Transverse colon (tissue), 4 donors: ENCODE measurements at regions not wholly inside any gene's neighbourhood (a gene's known extent, or its start where the extent isn't known, plus 50 kb on each side); places are given as distances from the start of the nearest gene placed in this dataset.

Experiments used
- DNase-seq: peaks from one replicate; pipeline ENCODE4 v3.0.0-alpha.2; 2019
- H3K27ac ChIP-seq, 4 donors: fragments of 200-600 bp; sonication (generic); 2 replicates each; pipeline ENCODE4 v1.5.1; 2016 to 2018; ENCODE audit warnings: inconsistent platforms in 4 of 4
- H3K27me3 ChIP-seq: fragments of 200-600 bp; sonication (generic); 2 replicates; pipeline ENCODE4 v1.5.1; 2017; ENCODE audit warnings: inconsistent platforms
- H3K36me3 ChIP-seq, 4 donors: fragments of 200-600 bp; sonication (generic); 2 replicates each; pipeline ENCODE4 v1.5.1; 2017 to 2019; ENCODE audit warnings: inconsistent platforms in 4 of 4
- H3K4me1 ChIP-seq, 4 donors: fragments of 200-600 bp; sonication (generic); 2 replicates each; pipeline ENCODE4 v1.5.1; 2017 to 2020; ENCODE audit warnings: inconsistent platforms in 4 of 4
- H3K4me3 ChIP-seq, 4 donors: fragments of 200-600 bp; sonication (generic); 1 replicate in 1 of 4; 2 replicates in 3 of 4; pipeline versions ENCODE4 v1.5.1 to v1.6.1; 2017 to 2019; ENCODE audit warnings: inconsistent platforms in 4 of 4
- H3K9me3 ChIP-seq, 2 donors: fragments of 200-600 bp; sonication (generic); 2 replicates each; pipeline ENCODE4 v1.5.1; 2017 to 2019; ENCODE audit warnings: inconsistent platforms in 2 of 2
- CTCF ChIP-seq, 5 experiments: fragments of 200-600 bp in 3 of 5; fragments of 450-650 bp in 2 of 5; sonication (generic) in 3 of 5; IDR thresholded peaks; 1 replicate in 2 of 5; 2 replicates in 3 of 5; pipeline ENCODE4 v1.5.1; 2016 to 2017; ENCODE audit warnings: antibody characterized with exemption in 5 of 5, inconsistent platforms in 3 of 5, mild to moderate bottlenecking in 2 of 5, moderate library complexity in 1 of 5
- EP300 ChIP-seq: sonication (generic); formaldehyde crosslinking; IDR thresholded peaks from one replicate; pipeline ENCODE4 v1.6.1; 2017; ENCODE audit warnings: antibody characterized with exemption, low read depth
- POLR2A ChIP-seq: fragments of 450-650 bp; IDR thresholded peaks from one replicate; pipeline ENCODE4 v1.6.1; 2016; ENCODE audit warnings: antibody characterized with exemption, mild to moderate bottlenecking, moderate library complexity
- POLR2AphosphoS5 ChIP-seq, 3 donors: sonication (generic); formaldehyde crosslinking; IDR thresholded peaks; one replicate each; pipeline ENCODE4 v1.6.1; 2016; ENCODE audit warnings: antibody characterized with exemption in 3 of 3
- WGBS, 2 donors: methylation state at CpG; one replicate each; pipeline ENCODE4 v1.1.5; 2018; ENCODE audit warnings: low coverage in 1 of 2; 5-methylcytosine and 5-hydroxymethylcytosine counted together
- in situ Hi-C, 4 donors: fragments of 200-750 bp; cut with MboI; loops; one replicate each; pipeline versions ENCODE4 v1.15.0 to v1.15.1; 2017; ENCODE audit warnings: low sequenced_read_pairs in 3 of 4, low pct_ligation_motif_present in 1 of 4, low pct_unique_long_range_greater_than_20kb in 1 of 4
- intact Hi-C: fragments of 100-400 bp; cut with DNase I; formaldehyde crosslinking; loops from one replicate; pipeline ENCODE4 v1.15.1; 2023; ENCODE audit warnings: low total_unique reads

- Histone ChIP-seq H3K9me3 (no peaks in the 10 kb centered on the region), H3K27me3 (no peaks in the 10 kb centered on the region), H3K36me3 (no peaks in the 10 kb centered on the region), H3K4me3 (no peak overlapping the region), H3K27ac (no peak overlapping the region), H3K4me1 (no peaks in the 10 kb centered on the region)
- intact Hi-C loops = no loop called here
- no peak for TF ChIP-seq EP300
- no peak for TF ChIP-seq POLR2A
- no peak for TF ChIP-seq CTCF (IDR thresholded peaks at IDR 0.05)
- no peak for TF ChIP-seq POLR2AphosphoS5 (IDR thresholded peaks at IDR 0.05)
- in situ Hi-C loops = loop anchor here in 1 of 4 donors (25.0 kb wide), 1 partner anchor 230 kb away; no protein-coding TSS in a partner anchor
- DNase-seq = no peak
- 75 to 82% methylated on average over 1 of the region's 1 CpG for WGBS, 2 donors
Observed at GRCh38 chr15:51156957-51157356, 62.3 kb upstream of the TNFAIP8L3 start.

GRCh38 chr15:51155891-51156290, 61.2 kb upstream of the TNFAIP8L3 start:
- Histone ChIP-seq H3K4me3 (no peak overlapping the region), H3K4me1 (no peaks in the 10 kb centered on the region), H3K36me3 (no peaks in the 10 kb centered on the region), H3K27ac (no peak overlapping the region), H3K9me3 (no peaks in the 10 kb centered on the region), H3K27me3 (no peaks in the 10 kb centered on the region)
- DNase-seq = no peak
- WGBS, 2 donors = 72 to 80% methylated on average over 1 to 7 of the region's 7 CpGs
- intact Hi-C loops = no loop called here
- TF ChIP-seq CTCF (IDR thresholded peaks at IDR 0.05) = no peak
- TF ChIP-seq EP300 = no peak
- no peak for TF ChIP-seq POLR2AphosphoS5 (IDR thresholded peaks at IDR 0.05)
- no peak for TF ChIP-seq POLR2A
- in situ Hi-C loops = loop anchor here in 1 of 4 donors (25.0 kb wide), 1 partner anchor 231 kb away; no protein-coding TSS in a partner anchor

GRCh38 chr15:51155016-51155580, 60.4 kb upstream of the TNFAIP8L3 start:
- intact Hi-C loops = no loop called here
- WGBS, 2 donors = 87 to 89% methylated on average over 8 to 9 of the region's 9 CpGs

More at GRCh38 chr15:51155016-51155580, 60.4 kb upstream of the TNFAIP8L3 start:
- Histone ChIP-seq H3K4me1 (no peaks in the 10 kb centered on the region), H3K27ac (no peak overlapping the region), H3K36me3 (no peaks in the 10 kb centered on the region), H3K9me3 (no peaks in the 10 kb centered on the region), H3K4me3 (no peak overlapping the region), H3K27me3 (no peaks in the 10 kb centered on the region)
- no peak for DNase-seq
- in situ Hi-C loops = loop anchor here in 1 of 4 donors (25.0 kb wide), 1 partner anchor 232 kb away; no protein-coding TSS in a partner anchor
- no peak for TF ChIP-seq POLR2AphosphoS5 (IDR thresholded peaks at IDR 0.05)
- no peak for TF ChIP-seq CTCF (IDR thresholded peaks at IDR 0.05)
- no peak for TF ChIP-seq POLR2A
- no peak for TF ChIP-seq EP300
